HPDE6-E6E7 (cell line): ENCODE measurements at regions not wholly inside any gene's neighbourhood (a gene's known extent, or its start where the extent isn't known, plus 50 kb on each side); places are given as distances from the start of the nearest gene placed in this dataset.
A peak's percentile ranks its signal among the peaks of the same experiment; 100 is the strongest.
"Not testable (repeated sequence)": the region's sequence is repeated elsewhere in the genome, so short reads cannot be mapped to it uniquely, and the experiment has no call there.

Source experiments
- DNase-seq: peaks from one replicate; pipeline ENCODE4 v3.0.0; 2011; ENCODE audit warnings: missing footprints; ENCODE audit errors: extremely low spot score

DNA sequence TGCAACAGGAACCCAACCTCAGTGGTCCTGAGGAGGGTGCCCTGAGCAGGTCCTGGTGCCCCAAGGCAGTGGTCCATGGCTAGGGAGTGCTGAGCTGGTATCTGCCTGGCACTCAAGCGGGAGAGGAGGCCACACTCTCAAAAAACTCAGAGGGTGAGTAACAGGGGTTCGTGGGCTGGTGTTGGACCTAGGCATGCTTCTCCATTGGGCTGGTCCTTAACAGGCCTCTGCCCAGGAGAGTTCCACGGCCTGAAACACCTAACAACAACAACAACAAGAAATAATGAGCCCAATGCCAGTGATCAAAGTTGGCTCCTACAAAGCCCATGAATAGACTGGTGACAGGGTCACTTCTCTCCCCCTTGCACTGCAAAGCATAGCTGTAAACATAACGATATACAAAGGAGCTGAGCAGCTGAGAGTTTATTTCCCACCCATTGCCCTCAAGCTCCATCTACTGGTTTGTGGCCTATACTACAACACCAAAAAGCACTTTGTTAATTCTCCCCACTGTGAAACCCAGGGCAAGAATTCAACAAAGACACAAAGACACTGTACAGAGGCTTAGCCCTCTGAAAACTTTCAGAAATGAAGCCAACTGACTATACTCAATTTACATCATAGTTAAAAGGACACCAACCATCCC lies 736.1 kb upstream of the ADGRL3 start:
- DNase-seq = peak; percentile 11

DNA sequence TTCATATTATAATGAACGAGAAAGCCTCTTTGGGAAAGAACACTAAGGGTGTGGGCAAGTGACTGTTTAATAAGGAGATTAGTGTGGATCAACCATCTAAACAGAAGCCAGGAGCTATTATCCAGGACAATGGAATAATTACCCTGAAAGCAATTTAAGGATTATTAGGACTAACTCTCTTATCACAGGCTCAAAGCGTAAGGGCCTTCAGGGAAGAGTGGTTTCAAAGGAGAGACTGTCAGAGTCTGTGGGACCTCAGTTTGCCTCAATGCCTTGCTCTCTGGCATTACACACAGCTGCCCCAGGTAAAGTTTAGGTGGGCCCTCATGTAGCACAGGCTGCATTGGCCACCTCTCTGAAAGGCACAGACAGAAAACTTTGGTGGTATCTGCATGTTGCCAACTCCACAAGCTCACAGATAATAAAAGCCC lies 717.2 kb upstream of the ADGRL3 start:
- no peak for DNase-seq

DNA sequence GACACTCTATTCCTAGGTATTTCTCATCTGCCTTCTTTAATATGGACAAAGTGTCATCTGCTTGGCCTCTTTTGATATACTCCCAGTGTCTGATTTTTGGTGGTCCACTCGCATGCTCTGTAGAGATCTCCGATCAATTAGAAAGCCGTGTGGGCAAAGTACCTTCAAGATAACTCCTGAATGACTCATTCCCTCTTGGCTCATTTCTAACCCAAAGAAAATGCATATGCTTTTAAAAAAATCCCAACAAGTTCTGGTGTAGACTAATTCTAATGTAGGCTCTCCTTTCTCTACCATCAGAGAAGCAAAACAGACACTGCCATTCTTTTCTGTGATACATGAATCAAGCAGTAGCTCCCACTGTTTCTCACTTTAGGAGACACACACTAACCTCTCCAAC lies 714.9 kb upstream of the ADGRL3 start:
- DNase-seq = no peak

DNA sequence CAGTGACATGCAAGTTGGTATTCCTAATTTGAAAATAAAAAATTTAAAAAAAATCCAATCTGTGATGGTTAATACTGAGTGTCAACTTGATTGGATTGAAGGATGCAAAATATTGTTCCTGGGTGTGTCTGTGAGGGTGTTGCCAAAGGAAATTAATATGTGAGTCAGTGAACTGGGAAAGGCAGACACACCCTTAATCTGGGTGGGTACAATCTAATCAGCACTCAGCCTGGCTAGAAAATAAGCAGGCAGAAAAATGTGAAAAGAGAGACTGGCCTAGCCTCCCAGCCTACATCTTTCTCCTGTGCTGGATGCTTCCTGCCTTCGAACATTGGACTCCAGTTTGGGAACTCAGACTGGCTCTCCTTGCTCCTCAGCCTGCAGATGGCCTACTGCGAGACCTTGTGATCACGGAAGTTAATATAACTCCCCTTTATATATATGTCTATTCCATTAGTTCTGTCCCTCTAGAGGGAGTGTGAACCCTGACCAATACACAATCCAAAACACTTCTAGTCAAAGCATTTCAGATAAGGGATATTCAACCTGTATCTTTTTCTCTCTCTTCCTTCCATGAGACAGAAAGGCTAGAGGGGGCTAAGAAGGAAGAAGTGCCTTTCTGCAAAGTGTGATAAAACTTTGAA lies 712.9 kb upstream of the ADGRL3 start:
- not testable (repeated sequence) for DNase-seq

DNA sequence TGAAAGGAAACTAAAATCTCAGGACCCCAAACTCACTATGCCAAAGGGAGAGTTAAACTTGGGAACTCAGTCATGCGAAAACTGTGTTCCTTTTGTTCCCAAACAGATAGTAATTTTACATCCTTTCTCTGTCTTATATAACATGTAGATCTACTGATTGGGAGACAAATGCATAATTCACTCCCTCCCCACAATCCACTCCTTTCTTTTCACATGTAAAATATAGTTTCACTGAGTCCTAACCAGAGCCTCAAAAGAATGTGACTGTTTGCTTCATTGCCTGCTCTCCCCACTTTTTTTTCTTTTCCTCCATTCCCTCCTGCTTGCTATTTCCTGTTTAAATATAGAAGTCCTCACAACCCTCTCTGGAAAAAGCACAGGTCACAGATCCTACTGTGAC lies 699.3 kb upstream of the ADGRL3 start:
- no peak for DNase-seq

DNA sequence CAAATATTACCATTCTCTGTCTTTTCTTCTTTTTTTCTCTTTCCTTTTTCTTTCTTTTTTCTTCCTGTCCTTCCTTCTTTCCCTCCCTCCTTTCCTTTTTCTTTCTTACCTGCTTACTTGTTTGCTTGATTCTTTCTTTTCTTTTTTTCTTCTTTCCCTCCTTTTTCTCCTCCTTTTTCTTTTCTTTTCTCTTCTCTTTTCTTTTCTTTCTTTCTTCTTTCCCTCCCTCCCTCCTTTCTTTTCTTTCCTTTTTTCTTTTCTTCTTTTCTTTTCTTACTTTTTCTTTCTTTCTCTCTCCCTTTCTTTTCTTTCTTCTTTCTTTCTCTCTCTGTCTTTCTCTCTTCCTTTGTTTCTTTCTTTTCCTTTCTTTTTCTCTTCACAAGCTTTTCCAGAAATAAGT lies 697.4 kb upstream of the ADGRL3 start:
- no peak for DNase-seq

DNA sequence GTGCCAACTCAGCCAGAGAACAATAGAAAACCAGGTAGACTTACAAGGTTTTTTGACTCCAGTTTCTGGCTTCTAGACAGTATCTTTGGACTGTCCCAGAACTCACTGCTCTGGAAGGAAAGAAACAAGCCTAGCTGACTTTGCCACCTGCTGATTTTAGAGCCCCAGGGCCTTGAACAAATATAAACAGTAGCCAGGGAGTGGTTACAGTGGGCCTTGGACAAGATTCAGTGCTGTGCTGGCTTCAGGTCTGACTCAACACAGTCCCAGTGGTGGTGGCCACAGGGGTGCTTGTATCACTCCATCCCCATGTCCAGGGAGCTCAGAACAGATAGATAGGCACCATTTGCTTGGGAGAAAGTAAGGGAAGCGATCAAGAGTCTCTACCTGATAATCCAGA lies 694.1 kb upstream of the ADGRL3 start:
- no peak for DNase-seq

DNA sequence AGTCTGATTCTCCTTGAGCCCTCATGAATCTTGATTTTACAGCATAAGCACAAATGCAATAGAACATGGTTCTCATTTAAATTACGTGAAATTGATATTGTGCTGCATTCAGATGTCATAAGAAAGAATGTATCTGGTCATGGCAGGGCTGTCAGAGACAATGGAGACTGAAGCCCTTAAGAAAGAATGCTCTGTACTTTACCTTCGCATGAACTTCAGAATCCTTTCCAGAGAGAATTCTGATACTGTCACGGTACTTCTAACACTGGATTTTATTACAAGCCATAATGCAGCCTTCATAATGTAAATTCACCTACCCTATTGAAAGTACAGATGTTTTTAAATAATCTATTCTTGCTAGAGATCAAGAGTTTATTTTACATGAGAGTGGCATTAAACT lies 677.9 kb upstream of the ADGRL3 start:
- no peak for DNase-seq

DNA sequence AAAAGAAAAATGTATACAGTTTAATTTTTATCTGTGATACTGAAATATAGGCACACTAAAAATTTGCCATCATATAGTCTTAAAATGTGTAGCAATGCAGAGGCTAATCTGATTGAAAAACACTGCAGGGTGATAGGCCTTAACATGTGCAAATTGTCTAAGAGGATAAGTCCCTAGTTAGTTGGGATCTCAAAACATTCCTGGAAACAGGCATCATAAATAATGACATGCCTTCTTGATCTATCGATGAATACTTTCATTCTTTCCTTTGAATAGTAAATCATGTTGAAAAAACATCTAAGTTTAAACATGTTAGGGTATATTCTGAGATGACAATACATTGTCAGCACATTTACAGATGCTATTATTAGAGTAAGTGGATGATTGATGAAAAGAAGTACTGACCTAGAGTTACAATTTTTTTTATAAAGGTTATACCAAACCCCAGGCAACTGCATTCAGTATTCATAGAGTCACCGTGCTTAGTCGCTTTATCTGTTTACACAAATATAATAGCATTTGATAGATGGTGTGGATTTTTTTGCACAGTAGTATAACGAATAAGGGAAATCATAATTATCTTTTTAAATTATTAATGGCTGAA lies 668.2 kb upstream of the ADGRL3 start:
- DNase-seq = no peak

DNA sequence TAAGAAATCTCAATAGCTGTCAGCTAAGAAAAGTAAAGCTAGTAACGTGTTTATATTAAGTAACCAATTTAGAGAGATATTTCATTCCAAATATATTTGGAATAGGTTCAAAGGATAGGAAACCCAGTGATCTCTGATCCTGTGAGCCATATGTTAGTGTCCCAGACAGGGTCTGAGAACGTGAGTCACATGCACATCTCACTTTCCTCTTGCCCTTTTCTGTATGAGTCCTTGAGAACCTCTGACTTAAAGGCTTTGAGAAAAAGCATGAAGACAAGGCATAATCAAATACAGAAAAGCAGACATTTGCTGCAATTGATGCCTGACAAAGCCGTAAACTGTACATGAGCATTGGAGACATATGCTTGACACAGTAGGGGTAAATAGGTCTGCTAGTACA lies 655.1 kb upstream of the ADGRL3 start:
- DNase-seq = no peak

DNA sequence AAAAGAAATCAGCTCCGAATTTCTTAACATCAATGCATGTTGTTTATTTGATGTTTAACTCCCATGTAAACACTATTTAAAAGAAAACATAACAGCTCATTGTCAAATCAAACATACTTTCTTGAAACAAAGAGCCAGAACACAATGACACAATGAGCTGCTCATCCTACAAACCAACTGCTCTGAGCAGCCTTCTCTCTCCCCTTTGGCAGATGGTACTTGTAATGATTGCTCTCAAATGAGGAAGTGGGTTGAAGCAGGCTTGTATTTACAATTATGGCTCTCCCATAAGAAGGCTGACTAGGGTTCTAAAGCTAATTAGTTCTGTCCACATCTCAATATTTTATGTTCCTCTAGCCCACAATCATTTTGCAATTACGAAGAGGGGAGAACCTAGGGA lies 637.8 kb upstream of the ADGRL3 start:
- no peak for DNase-seq

DNA sequence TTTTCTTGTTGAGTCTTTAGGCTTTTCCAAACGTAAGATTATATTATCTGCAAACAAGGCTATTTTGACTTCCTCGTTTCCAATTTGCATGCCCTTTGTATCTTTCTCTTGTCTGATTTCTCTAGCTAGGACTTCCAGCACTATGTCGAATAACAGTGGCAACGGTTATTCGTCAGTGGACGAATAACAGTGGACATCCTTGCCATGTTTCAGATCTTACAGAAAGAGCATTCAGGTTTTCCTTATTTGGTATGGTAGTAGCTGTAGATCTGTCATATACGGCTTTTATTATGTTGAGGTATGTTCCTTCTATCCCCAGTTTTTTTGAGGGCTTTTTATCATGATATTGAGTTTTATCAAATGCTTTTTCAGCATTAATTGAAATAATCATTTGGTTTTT lies 634.6 kb upstream of the ADGRL3 start:
- no peak for DNase-seq

DNA sequence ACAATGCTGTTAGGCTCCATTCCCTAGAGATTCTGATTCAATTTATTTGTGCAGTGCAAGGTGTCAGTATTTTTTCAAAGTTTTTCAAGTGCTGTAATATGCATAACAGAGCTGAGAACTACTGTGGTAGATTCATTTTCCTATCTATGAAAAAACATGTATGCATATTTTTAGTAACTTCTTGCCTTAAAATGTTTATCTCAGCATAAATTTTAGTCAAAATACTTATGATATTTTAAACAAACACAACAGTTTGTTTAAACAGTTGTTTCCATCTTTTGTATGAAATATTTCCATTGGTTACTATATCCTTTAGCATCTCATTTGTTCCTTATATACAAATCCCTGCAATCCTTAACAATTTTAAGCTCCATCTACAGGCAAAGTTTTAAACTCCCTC lies 624.8 kb upstream of the ADGRL3 start:
- DNase-seq = no peak

DNA sequence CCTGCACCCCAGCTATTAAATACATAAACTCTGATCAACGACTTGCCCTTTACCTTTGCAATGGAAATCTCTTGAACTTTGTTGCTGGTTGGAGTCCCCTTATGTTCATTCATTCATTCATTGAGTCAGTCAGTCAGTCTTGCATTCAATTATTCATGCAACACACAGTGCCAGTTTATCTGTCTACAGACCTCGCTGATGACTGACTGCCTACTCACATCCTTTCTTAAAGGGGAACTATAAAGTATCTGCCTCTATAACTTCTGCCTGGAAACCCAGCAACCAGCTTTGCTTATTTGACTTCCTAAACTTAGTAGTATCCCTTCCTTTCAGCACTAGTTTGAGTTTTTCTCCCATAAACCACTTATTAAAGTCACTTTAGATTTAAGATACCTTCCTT lies 620.8 kb upstream of the ADGRL3 start:
- DNase-seq = peak; percentile 12

DNA sequence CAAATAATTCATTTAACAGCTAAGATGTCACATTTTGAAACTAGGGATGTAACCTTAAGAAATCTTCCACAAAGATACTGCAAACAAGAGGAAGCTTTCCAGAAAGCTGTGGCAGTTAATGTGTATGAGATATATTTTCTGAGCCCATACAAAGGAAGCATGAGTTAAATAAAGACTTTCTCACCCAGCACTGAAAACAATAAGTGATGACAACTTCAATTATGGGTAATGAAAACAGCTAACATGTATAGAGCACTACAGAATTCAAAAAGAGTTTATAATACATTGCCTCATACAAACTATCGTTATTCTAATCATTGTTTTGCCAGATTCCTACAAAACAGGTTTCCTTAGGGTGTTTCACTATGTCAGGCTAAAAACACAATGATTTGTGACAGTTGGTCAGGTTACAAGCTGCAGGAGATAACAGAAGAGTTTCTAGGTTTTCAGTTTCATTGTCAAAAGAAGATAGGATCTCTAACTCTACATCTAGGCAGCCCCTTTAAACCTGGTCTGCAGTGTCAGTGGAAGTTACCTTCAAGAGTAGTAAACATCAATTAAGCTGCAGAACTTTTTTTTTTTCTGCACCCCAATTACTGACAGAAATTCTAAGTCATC lies 618.1 kb upstream of the ADGRL3 start:
- no peak for DNase-seq

DNA sequence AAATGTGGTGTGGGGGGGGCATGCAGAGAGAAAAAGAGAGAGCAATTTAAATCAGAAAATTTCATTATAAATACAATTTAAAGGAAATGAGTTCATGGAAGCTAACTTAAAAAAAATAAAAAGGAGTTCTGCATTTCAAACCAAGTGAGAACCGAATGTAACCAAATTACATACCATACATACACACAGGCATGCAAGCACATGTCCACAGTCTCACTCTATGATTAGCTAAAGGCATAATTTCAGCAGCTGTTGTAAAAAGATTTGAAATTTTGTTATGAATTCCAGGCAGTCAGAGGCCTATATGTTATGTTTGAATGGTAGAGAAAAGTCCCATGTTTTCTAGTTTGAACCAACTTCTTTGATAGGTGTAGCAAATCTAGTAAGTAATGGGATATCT lies 611.6 kb upstream of the ADGRL3 start:
- DNase-seq = no peak

DNA sequence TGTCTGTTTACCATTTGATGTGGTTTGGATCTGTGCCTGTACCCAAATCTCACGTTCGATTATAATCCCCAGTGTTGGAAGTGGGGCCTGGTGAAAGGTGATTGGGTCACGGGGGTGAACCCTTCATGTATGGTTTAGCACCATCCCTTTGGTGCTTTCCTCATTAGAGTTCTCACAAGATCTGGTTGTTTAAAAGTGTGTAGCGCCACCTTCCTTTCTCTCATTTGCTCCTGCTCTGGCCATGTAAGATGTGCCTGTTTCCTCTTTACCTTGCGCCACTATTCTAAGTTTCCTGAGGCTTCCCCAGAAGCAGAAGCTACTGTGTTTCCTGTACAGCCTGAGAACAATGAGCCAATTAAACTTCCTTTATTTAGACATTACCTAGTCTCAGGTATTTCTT lies 610.7 kb upstream of the ADGRL3 start:
- DNase-seq = no peak

DNA sequence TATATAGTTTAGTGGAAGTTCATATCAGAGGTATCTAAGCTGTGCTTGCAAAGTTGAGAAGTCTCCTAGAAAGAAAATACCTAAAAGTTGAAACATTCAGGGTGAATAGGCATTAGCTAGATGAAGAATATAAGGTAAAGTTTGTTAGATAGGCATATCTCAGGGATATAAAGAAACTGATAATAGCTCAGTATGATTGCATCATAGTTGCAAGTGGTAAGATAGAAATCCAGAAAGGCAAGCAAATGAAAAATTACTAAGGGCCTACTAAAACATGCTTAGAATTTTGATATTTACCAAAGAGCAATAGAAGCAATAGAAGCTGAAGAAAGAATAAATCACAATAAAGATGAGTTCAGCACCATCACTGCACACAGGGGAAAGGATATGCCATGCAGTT lies 610.0 kb upstream of the ADGRL3 start:
- no peak for DNase-seq

DNA sequence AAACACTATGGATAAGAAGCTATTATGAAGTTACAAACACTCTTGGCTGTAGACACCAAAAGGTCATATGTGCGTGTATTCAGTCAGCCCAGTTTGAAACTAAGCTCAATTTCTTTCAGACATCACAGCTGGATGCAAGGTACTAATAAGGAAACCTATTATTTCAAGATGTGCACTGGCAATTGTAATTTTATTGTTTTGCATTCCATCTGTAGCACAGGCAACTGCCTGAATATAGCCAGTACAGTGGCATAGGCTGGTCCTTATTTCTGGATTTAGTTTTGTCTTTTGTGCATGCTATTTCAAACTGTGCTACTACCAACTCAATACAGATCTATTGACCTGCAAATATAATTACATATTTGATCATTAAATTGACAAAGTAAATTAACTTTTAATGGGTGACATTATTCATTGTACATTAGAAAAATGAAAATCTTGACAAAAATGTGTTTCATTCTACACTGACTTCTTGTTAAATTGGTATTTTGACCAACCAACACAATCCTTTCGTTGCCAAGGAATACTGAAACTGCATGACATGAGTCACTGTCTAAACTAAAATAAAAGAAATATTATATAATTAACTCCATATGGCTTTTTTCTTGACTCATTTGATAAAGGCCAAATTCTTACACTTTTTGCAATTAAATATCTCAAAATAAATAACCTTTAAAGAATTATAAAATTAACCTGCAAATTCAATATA lies 594.3 kb upstream of the ADGRL3 start:
- DNase-seq = no peak

DNA sequence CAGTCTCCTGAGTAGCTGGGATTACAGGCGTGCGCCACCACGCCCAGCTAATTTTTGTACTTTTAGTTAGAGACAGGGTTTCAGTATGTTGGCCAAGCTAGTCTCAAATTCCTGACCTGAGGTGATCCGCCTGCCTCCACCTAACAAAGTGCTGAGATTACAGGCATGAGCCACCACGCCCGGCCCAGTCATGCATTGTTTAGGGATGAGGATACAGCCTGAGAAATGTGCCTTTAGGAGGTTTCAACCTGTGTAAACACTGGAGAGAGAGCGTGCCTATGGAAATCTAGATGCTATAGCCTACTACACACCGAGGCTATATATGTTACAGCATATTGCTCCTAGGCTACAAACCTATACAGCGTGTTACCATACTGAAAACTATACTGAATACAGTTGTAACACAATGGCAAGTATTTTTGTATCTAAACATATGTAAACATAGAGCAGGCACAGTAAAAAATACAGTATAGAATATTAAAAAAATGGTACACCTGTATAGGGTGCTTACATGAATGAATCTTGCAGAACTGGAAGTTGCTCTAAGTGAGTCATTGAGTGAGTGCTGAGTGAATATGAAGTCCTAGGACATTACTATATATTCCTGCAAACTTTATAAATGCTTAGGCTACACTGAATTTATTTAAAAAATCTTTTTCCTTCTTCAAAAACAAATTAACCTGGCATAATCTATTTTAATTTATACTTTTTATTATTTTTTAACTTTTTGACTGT lies 588.2 kb upstream of the ADGRL3 start:
- DNase-seq = peak; percentile 54

DNA sequence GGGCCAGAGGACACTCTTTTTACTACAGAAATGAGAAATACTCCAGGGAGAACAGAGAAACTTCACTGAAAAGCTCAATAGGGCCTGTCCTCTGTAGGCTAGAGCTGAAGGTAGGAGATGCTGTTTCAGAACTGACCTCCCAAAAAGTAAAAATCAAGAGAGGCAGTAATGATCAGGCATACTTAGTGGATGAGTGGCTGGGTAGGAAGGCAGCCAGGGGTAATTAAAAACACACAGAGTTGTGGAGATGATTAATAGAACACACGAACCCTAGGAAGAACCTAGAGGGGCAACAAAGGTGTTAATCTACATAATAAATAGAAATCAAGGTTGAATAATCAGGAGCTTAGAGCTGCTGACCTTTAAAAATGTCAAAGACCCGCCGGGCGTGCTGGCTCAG lies 582.4 kb upstream of the ADGRL3 start:
- no peak for DNase-seq
